ENCODE measurements at regions not wholly inside any gene's neighbourhood (a gene's known extent, or its start where the extent isn't known, plus 50 kb on each side); places are given as distances from the start of the nearest gene placed in this dataset.

DNA sequence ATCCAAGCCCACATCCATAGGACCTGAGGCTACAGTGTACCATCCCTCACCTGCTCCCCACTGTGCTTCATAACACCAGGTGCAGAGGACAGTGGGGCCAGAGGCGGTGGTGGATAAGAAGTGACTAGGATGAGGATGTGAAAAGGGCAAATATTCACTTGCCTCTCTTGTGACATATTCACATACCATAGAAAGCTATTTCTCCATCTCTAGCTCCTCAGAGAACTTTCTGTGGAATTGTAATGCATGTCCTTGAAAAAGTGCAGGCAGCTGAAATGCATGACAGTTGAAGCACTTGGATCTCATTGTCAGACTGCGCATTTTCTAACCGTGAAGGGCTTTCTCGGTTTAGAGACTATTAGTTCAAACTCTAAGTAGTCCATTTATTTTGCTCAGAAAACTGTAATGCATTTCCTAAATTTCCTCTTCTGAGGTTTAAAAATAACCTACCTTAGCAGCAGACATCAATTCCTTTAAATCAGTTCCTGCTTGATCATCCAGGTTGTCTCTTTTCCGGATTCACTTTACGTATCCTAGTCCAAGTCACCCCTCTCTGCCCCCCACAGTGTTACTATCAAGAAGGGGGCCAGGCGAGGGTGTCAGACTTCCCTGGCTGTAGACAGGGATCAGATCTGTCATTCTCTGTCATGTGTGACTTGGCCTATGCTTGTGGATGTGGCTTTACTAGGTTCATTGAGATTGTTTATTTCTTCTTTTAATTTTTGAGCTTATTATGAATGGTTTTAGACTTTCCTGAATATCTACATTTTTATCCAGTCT is 984.0 kb upstream of the TMEM132C start:
- no peaks in the 10 kb centered on the region for H3K9me3 Mint-ChIP-seq (ENCODE audit: low read depth)
- H3K4me1 Mint-ChIP-seq (ENCODE audit: low read depth), result no peaks in the 10 kb centered on the region
- H3K36me3 Mint-ChIP-seq, result no peaks in the 10 kb centered on the region
- no peak overlapping the region for H3K4me3 Mint-ChIP-seq
- no peak overlapping the region for H3K27ac Mint-ChIP-seq
- peaks cover 5% of the 10 kb centered on the region for H3K27me3 Mint-ChIP-seq

DNA sequence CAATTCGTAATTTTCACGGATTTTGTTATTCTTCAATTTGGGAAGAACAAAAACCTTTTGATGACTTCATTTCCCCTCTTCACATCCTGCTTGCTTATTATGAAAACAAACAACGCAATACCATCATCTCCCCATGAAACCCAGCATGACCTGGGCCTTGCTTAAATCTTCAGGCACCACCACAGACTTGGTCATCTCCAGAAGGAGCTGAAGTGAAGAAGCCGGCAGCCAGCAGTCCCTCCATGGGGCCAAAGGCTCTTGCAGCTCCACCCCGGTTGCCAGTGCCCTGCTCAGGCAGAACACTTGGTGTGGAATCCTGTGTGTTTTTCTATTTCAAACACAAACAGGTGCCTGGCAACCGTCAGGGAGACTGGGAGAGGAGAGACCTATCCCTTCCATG is 982.9 kb upstream of the TMEM132C start:
- no peaks in the 10 kb centered on the region for H3K27me3 Mint-ChIP-seq
- H3K36me3 Mint-ChIP-seq, result no peaks in the 10 kb centered on the region
- H3K4me3 Mint-ChIP-seq, result no peak overlapping the region
- H3K27ac Mint-ChIP-seq, result no peak overlapping the region
- no peaks in the 10 kb centered on the region for H3K4me1 Mint-ChIP-seq (ENCODE audit: low read depth)
- no peaks in the 10 kb centered on the region for H3K9me3 Mint-ChIP-seq (ENCODE audit: low read depth)

DNA sequence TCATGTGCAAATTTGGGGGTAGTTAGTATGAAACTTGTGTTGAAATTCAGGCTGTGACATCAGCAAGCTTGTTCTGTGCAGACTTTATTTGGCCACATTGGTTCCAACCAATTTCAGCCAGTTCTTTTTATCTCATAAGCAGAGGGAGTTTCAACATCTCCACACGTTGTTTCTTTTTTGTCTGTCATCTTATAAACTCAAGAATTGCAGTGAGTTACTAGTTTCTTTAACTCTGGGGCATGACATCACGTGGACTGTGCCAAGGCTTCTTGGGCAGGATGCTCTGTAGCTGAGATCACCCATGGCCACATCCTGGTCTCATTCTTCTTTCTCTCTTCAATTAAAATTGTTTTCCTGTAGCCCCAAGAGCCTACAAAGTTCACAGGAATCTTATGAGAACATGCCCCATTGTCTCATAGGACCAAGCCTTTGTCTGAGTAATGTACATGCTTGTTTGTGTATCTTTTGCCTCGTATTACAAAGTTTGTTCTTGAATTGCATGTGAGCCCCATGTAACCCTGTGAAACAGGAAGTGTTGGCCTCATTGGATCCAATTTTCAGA is 982.0 kb upstream of the TMEM132C start:
- H3K4me1 Mint-ChIP-seq (ENCODE audit: low read depth), result no peaks in the 10 kb centered on the region
- no peak overlapping the region for H3K4me3 Mint-ChIP-seq
- H3K9me3 Mint-ChIP-seq (ENCODE audit: low read depth), result no peaks in the 10 kb centered on the region
- H3K36me3 Mint-ChIP-seq, result no peaks in the 10 kb centered on the region
- H3K27ac Mint-ChIP-seq, result no peak overlapping the region
- no peaks in the 10 kb centered on the region for H3K27me3 Mint-ChIP-seq

DNA sequence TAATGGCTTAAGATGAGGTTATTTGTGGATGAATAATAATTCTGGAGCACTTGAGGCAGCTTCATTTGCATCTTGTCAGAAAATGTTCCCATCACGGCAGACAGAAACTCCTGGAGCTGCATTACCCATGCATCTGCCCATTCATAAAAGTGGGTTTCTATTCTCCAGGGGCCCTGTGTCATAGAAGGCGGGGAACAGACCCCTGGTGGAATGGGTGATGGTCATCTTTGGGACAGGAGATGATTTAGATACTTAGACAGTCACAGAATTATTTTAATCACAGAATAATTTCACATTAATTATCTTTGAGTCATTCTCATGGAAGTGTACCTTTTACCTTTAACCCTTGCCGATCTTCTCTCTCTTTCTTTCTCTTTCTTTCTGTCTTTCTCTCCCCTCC is 980.7 kb upstream of the TMEM132C start:
- Mint-ChIP-seq H3K27me3 (no peaks in the 10 kb centered on the region), H3K27ac (no peak overlapping the region), H3K36me3 (no peaks in the 10 kb centered on the region), H3K4me1 (ENCODE audit: low read depth) (no peaks in the 10 kb centered on the region), H3K4me3 (no peak overlapping the region), H3K9me3 (ENCODE audit: low read depth) (no peaks in the 10 kb centered on the region)

DNA sequence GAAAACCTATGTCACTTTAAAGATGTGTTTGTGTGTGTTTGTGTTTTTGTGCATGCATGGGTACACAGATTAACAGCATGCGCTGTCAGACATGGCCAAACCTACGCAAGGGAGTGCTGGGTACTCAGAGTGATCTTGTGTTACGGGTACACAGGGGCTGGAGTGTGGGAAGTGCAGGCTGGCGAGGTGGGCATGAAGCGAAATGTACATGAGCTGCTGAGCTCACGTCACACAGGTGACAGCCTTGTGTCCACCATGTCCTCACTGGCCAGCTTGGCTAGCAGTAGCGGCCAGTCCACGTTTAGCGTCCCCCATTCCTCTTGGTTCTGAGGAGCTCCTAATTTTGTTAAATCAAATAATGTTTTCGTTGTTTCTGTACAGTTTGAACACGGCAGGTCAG is 979.7 kb upstream of the TMEM132C start:
- H3K4me1 Mint-ChIP-seq (ENCODE audit: low read depth), result no peaks in the 10 kb centered on the region
- H3K4me3 Mint-ChIP-seq, result no peak overlapping the region
- no peaks in the 10 kb centered on the region for H3K27me3 Mint-ChIP-seq
- no peak overlapping the region for H3K27ac Mint-ChIP-seq
- no peaks in the 10 kb centered on the region for H3K36me3 Mint-ChIP-seq
- no peaks in the 10 kb centered on the region for H3K9me3 Mint-ChIP-seq (ENCODE audit: low read depth)

DNA sequence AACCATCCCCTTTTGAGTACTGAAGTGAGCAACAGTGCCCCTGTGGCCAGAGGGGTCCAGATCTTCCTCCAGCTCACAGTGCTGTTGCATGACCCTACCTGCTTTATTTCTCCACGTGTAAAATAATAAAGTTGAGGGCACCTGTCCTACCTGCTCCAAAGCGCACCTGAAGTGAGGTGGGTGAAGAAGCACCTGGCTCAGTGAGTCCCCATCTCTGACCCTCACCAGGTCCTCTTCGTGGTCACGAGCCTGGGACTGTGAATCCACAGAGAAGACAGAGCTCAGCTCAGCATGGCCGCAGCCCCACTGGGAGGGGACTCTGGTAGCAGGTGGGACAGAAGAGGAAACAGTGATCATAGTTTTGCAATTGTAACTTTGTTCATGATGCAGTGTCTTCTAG is 976.7 kb upstream of the TMEM132C start:
- Mint-ChIP-seq H3K4me3 (no peak overlapping the region), H3K4me1 (ENCODE audit: low read depth) (no peaks in the 10 kb centered on the region), H3K27ac (no peak overlapping the region), H3K27me3 (no peaks in the 10 kb centered on the region), H3K9me3 (ENCODE audit: low read depth) (no peaks in the 10 kb centered on the region), H3K36me3 (no peaks in the 10 kb centered on the region)

DNA sequence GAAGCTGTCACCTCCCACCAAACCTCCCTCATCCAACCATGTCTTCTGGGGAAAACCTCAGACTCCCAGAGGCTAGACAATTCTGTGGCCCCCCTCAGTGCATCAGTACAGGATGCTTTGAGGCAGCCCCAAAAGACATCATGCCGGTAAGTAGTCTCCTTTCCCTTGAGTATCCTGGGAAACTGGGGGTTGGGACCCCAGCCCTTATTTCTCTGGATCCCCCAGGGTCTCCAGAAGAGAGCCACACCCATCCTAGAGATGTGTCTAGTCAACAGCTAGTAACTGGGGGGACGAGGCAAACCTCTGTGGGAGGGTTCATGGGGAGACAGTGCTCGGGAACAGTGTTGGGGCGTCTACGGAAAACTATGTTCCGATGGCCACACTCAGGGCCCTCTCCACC is 974.2 kb upstream of the TMEM132C start:
- Mint-ChIP-seq H3K9me3 (ENCODE audit: low read depth) (no peaks in the 10 kb centered on the region), H3K27me3 (peaks cover 3% of the 10 kb centered on the region), H3K27ac (no peak overlapping the region), H3K4me3 (no peak overlapping the region), H3K4me1 (ENCODE audit: low read depth) (no peaks in the 10 kb centered on the region), H3K36me3 (no peaks in the 10 kb centered on the region)

DNA sequence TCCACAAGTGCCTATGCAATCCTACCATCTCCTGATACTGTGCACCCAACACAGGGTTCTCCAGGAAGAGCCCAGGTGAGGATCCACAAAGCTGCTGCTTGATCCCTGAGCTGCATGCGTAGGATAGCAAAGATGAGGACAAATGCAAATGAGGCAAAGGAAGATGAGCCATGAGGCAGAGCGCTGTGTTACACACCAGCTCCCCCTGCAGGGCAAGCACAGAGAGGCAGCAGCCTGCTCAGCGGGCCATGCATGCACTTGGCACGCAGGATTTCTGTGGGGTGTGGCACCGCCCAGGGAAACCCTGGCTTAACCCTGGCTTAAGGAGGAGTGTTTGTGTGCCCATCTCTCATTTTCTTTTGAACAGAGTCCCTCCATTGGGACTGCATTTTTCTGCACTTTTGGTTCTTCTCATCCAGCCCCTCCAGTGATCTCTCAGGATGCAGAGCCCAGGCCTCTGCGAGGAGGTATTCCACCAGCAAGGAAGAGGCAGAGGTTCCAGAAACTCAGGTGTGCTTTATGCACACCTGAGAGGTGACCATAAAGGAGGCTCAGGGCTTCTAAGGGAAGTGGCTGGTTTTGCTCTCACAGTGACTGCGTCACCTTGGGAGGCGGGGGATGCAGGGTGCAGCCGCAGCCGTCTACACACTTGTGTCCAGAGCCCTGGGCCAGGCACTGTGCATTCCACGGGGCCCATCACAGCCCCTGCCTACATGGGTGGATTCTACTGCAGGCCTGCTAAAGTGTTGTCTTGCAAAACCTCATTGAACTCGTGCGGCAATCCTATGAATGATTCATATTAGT is 973.3 kb upstream of the TMEM132C start:
- H3K4me3 Mint-ChIP-seq, result no peak overlapping the region
- H3K36me3 Mint-ChIP-seq, result no peaks in the 10 kb centered on the region
- H3K27me3 Mint-ChIP-seq, result peaks cover 3% of the 10 kb centered on the region
- H3K27ac Mint-ChIP-seq, result no peak overlapping the region
- no peaks in the 10 kb centered on the region for H3K9me3 Mint-ChIP-seq (ENCODE audit: low read depth)
- no peaks in the 10 kb centered on the region for H3K4me1 Mint-ChIP-seq (ENCODE audit: low read depth)

DNA sequence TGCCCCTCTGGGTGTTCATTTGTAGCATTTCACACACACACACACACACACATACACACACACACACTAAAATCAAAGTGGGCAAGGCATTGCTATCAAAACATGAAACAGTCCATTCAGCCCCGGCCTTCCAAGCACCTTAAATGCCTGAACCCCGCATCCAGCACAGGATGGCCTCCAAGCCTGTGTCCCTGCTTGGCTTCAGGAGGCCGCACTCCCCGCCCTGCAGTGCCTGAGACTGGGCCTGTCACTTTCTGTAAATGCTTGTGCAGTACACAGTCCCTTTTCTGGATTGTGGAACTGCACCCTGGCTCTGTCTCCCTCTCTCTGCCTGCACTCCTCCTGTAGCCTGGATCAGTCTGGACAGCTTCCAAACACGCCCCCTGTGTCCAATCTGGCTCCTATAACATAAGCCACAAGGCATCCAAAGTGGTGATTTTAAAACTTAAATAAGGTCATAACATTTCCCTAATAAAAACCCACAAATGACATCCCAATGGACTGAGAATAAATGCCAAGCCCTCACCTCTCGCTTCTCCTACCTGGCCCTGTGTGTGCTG is 972.2 kb upstream of the TMEM132C start:
- H3K4me3 Mint-ChIP-seq, result no peak overlapping the region
- no peak overlapping the region for H3K27ac Mint-ChIP-seq
- H3K4me1 Mint-ChIP-seq (ENCODE audit: low read depth), result no peaks in the 10 kb centered on the region
- no peaks in the 10 kb centered on the region for H3K9me3 Mint-ChIP-seq (ENCODE audit: low read depth)
- H3K27me3 Mint-ChIP-seq, result peaks cover 3% of the 10 kb centered on the region
- H3K36me3 Mint-ChIP-seq, result no peaks in the 10 kb centered on the region

DNA sequence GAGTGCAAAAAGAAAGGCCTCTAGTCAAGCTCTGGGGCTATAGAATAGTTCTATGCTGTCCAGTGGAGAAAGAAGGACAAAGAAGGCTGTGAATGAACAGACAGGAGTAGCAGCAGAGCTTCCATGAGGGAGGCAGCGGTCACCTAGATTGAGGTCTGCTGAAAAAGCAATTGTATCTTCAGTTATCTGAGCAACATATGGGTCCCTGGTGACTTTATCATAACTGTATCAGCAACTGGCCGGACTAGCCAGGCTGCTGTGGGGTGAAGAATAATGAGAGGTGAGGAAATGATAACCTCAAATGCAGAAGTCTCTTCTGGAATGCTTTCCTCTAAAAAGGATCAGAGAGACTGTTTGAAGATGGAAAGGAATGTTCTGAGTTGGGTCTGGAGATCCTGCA is 971.3 kb upstream of the TMEM132C start:
- Mint-ChIP-seq H3K27me3 (peaks cover 3% of the 10 kb centered on the region), H3K4me3 (no peak overlapping the region), H3K36me3 (no peaks in the 10 kb centered on the region), H3K4me1 (ENCODE audit: low read depth) (no peaks in the 10 kb centered on the region), H3K9me3 (ENCODE audit: low read depth) (no peaks in the 10 kb centered on the region), H3K27ac (no peak overlapping the region)

DNA sequence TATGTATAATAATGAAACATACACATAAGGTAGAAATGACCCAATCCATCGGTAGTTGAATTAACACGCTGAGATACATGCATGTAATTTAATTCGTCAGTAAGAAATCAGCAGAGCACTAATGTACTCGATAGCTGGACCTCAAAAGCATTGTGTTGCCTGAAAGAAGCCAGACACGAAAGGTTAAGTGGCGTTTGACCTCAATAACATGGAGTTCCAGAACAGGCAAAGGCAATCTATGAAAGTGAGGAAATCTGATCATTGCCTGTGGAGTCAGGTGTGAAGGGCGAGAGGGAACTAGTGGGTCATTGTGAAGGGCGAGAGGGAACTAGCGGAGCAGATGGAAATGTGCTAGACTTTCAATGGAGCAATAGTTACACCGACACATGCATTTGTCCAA is 970.4 kb upstream of the TMEM132C start:
- H3K4me1 Mint-ChIP-seq (ENCODE audit: low read depth), result no peaks in the 10 kb centered on the region

DNA sequence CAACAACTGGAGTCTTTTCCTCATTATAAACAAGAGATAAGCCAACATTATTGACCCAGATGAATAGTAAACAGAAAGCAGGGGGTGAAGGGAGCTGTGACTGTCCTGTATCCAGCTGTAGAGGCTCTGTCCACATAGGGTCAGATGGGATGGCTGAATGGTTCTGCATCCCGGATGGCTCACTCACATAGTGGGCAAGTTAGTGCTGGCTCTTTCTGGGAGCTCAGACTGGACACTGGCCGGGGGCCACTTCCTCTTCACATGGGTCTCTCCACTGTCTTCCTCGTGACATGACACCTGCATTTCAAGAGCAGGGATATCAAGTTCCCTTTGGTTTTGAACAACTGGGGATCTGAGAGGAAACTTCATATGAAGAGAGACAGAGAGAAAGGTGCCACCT is 969.6 kb upstream of the TMEM132C start:
- H3K27ac Mint-ChIP-seq, result no peak overlapping the region

More for the DNA sequence above, 970.4 kb upstream of the TMEM132C start:
- Mint-ChIP-seq H3K9me3 (ENCODE audit: low read depth) (no peaks in the 10 kb centered on the region), H3K27ac (no peak overlapping the region), H3K4me3 (no peak overlapping the region), H3K27me3 (peaks cover 3% of the 10 kb centered on the region), H3K36me3 (no peaks in the 10 kb centered on the region)

DNA sequence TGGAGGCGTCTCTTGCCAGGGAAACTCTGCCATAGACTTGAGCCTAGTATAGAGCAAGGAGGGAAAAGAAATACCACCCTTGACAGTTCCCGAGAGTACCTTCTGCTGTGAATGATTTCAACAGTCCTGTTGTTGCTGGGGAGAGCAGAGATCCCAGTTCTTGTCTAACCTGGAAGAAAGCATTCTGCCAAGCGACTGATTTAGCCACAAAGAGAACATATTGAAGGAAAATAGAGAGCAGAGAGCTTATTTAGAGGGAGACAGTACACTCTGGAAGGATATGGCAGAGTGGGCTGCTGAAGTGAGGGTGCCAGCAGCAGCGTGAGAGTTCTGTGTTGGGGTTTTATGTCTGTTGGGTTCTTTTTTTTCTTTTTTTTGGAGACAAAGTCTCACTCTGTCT is 966.9 kb upstream of the TMEM132C start:
- Mint-ChIP-seq H3K36me3 (no peaks in the 10 kb centered on the region), H3K4me3 (no peak overlapping the region), H3K9me3 (ENCODE audit: low read depth) (no peaks in the 10 kb centered on the region), H3K27ac (no peak overlapping the region), H3K4me1 (ENCODE audit: low read depth) (no peaks in the 10 kb centered on the region), H3K27me3 (peaks cover 5% of the 10 kb centered on the region)

More for the DNA sequence above, 969.6 kb upstream of the TMEM132C start:
- Mint-ChIP-seq H3K4me3 (no peak overlapping the region), H3K36me3 (no peaks in the 10 kb centered on the region), H3K9me3 (ENCODE audit: low read depth) (no peaks in the 10 kb centered on the region), H3K4me1 (ENCODE audit: low read depth) (no peaks in the 10 kb centered on the region), H3K27me3 (peaks cover 3% of the 10 kb centered on the region)

DNA sequence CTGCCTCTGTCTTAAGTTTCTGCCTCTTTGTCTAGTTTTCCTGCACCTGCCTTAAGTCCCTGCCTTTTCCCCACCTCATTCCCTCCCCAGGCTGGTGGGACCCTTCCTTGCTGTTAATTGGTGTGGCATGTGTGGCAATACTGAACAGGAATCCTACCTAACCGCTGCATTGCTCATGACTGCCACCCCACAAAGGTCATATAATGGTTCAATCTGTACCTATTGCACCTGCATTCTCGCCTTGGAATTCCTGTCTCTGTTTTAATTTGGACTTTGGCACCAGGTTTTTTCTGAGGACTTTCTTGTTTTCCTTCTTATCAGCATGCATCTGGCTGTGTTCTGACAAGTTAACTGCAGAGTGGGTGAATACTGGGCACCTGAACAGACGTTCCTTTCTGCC is 966.2 kb upstream of the TMEM132C start:
- no peaks in the 10 kb centered on the region for H3K9me3 Mint-ChIP-seq (ENCODE audit: low read depth)
- no peak overlapping the region for H3K4me3 Mint-ChIP-seq
- peaks cover 5% of the 10 kb centered on the region for H3K27me3 Mint-ChIP-seq
- no peaks in the 10 kb centered on the region for H3K4me1 Mint-ChIP-seq (ENCODE audit: low read depth)
- H3K27ac Mint-ChIP-seq, result no peak overlapping the region
- no peaks in the 10 kb centered on the region for H3K36me3 Mint-ChIP-seq

DNA sequence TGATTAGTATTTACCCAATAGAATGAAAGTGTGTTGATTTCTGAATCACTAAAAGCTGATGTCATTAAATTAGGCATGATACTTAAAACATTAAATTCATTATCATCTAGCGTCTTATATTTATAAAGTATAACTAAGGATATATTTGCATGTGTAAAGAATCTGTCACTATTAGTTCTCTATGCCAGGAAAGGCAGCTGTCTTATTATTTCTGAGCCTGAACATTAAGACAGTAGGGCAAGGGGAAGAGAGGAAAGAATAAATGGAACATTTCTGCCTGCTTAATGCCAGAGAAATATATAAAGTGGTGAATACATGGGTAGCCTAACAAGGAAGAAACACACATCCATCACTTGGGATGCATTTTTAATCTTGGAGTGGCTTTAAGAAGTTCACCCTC is 965.1 kb upstream of the TMEM132C start:
- Mint-ChIP-seq H3K27ac (no peak overlapping the region), H3K4me1 (ENCODE audit: low read depth) (no peaks in the 10 kb centered on the region), H3K36me3 (no peaks in the 10 kb centered on the region), H3K4me3 (no peak overlapping the region), H3K27me3 (peaks cover 2% of the 10 kb centered on the region), H3K9me3 (ENCODE audit: low read depth) (no peaks in the 10 kb centered on the region)
